ENCODE measurements at regions not wholly inside any gene's neighbourhood (a gene's known extent, or its start where the extent isn't known, plus 50 kb on each side); places are given as distances from the start of the nearest gene placed in this dataset.

DNA sequence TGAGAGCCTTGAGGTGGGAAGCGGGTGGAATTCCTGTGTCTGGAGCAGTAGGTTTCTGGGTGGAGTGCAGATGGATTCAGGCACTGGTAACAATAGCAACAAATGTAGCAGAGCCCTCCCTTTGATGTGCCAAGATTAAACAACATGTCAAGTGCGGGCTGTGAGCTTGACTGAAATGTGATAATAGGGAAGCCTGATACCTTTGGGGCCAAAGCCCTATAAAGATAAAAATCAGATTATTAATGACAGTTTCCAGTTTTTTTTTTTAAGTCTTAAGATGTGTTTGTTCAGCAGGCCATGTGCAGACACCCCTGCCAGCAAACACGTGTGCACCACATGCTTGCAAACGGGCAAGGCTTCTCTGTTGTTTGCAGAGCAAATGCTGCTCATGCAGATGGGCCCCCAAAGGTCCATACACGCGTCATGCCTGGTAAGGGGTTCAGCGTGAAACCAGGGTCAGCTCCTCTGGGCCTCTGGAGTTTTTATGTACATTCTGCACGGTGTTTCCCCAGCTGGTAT is 193.2 kb downstream of the GADD45G start:
- H3K9me3 ChIP-seq (ENCODE audit: low read depth, low read length): no peaks in the 10 kb centered on the region
- no peak overlapping the region for H3K4me3 ChIP-seq
- H3K27ac ChIP-seq: no peak overlapping the region
- H3K36me3 ChIP-seq (ENCODE audit: insufficient read depth, low read length): no peaks in the 10 kb centered on the region
- H3K9ac ChIP-seq (ENCODE audit: insufficient read length): no peak overlapping the region
- TF ChIP-seq EZH2 (IDR thresholded peaks at IDR 0.05): no peak
- TF ChIP-seq POLR2AphosphoS5 (IDR thresholded peaks at IDR 0.05; ENCODE audit: borderline replicate concordance, low read depth, low read length): no peak
- TF ChIP-seq FOXP2 (optimal IDR thresholded peaks at IDR 0.05; ENCODE audit: control extremely low read depth, extremely low read length, insufficient read depth): no peak
- DNase-seq (ENCODE audit: low read depth, low spot score): no peak

DNA sequence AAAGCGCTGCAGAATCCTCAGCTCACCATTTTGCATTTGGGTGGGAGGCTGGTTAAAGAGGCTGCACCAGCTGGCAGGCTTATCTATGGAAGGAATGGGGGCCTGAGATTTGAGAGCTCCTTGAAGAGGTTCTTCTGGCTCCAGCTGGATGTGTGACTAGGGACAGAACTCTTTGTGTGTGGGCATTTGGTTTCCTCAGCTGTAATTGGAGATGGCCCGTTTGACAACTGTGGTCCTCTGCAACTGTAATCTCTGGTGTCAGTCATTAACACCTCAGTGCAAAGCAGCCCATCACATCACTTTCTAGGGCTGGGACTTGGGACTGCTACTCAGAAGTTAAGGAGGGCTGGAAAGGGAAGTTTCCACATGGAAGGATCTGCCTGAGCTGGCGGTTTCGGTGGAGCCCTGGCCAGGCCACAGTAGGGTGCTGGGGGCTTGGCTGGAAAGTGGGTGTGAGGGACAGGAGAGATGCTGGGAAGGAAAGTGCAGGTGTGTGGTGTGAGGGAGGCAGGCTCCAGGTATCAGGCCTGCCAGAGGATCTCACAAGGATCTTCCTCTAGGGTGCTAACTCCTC is 193.8 kb downstream of the GADD45G start:
- no peak overlapping the region for H3K9ac ChIP-seq (ENCODE audit: insufficient read length)
- no peak overlapping the region for H3K4me3 ChIP-seq
- H3K9me3 ChIP-seq (ENCODE audit: low read depth, low read length): no peaks in the 10 kb centered on the region
- H3K36me3 ChIP-seq (ENCODE audit: insufficient read depth, low read length): no peaks in the 10 kb centered on the region
- no peak overlapping the region for H3K27ac ChIP-seq
- DNase-seq (ENCODE audit: low read depth, low spot score): no peak
- TF ChIP-seq EZH2 (IDR thresholded peaks at IDR 0.05) (no peak), POLR2AphosphoS5 (IDR thresholded peaks at IDR 0.05; ENCODE audit: borderline replicate concordance, low read depth, low read length) (no peak)

DNA sequence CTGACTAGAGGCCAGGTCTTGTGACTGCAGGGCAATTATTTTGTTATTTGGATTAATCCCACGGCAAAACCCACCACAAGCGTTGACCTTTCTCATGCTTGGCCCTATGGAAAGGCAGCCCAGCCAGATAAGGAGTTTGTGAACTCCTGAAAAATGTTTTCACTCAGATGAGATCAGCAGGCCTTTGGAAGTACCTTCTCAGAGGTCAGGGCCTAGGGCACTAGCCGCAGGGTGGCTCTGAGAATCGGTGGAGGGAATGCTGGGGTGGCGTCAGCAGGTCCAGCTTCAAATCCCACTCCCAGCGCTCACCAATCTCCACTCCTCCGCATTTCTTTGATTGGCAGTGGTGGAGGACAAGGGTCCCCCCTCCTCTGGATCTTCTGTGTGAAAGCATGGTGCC is 194.4 kb downstream of the GADD45G start:
- no peaks in the 10 kb centered on the region for H3K36me3 ChIP-seq (ENCODE audit: insufficient read depth, low read length)
- H3K27ac ChIP-seq: no peak overlapping the region
- no peak for DNase-seq (ENCODE audit: low read depth, low spot score)
- H3K9me3 ChIP-seq (ENCODE audit: low read depth, low read length): no peaks in the 10 kb centered on the region
- TF ChIP-seq EZH2 (IDR thresholded peaks at IDR 0.05) (no peak), FOXP2 (optimal IDR thresholded peaks at IDR 0.05; ENCODE audit: control extremely low read depth, extremely low read length, insufficient read depth) (no peak), POLR2AphosphoS5 (IDR thresholded peaks at IDR 0.05; ENCODE audit: borderline replicate concordance, low read depth, low read length) (no peak)
- no peak overlapping the region for H3K4me3 ChIP-seq
- H3K9ac ChIP-seq (ENCODE audit: insufficient read length): no peak overlapping the region

DNA sequence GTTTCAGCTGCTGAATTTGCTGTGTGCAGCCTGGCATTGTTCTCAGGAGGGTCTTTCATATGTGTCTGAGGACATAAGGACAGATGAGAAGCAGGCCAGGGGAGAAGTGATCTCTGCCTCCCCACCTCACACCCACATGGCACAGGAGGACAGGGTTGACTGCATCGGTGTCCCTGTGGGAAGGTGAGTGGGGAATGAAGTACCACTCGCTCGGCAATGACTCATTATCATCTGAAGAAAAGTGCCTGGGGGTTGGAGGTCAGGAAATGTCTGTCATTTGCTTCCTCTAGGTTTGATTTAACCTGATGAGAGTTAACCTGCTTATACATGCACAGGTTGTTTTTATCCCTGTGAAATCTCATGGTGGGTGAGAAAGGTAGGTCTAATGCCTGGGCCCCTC is 195.0 kb downstream of the GADD45G start:
- Histone ChIP-seq H3K4me3 (no peak overlapping the region), H3K27ac (no peak overlapping the region), H3K36me3 (ENCODE audit: insufficient read depth, low read length) (no peaks in the 10 kb centered on the region), H3K9ac (ENCODE audit: insufficient read length) (no peak overlapping the region), H3K9me3 (ENCODE audit: low read depth, low read length) (no peaks in the 10 kb centered on the region)
- no peak for TF ChIP-seq EZH2 (IDR thresholded peaks at IDR 0.05)
- no peak for TF ChIP-seq FOXP2 (optimal IDR thresholded peaks at IDR 0.05; ENCODE audit: control extremely low read depth, extremely low read length, insufficient read depth)
- no peak for TF ChIP-seq POLR2AphosphoS5 (IDR thresholded peaks at IDR 0.05; ENCODE audit: borderline replicate concordance, low read depth, low read length)
- no peak for DNase-seq (ENCODE audit: low read depth, low spot score)

DNA sequence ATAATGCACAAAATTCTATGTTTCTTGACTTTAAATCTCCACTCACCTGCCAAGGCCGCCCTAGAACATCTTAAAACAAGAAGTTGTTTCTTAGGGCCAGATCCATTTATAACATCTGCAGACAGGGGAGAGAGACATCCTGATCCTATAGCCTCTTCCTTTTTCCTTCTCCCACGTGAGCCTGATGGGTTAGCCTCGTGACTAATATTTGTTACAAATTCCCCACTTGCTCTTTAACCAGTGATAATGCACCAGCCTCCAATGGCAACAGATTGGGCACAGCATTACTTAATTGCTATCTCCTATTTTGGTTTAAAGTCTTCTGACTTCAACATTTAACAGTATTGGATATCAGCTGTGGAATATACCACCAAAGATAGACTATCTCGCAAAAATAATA is 196.5 kb downstream of the GADD45G start:
- TF ChIP-seq FOXP2 (optimal IDR thresholded peaks at IDR 0.05; ENCODE audit: control extremely low read depth, extremely low read length, insufficient read depth): no peak
- no peak for TF ChIP-seq POLR2AphosphoS5 (IDR thresholded peaks at IDR 0.05; ENCODE audit: borderline replicate concordance, low read depth, low read length)
- no peak for TF ChIP-seq EZH2 (IDR thresholded peaks at IDR 0.05)
- H3K27ac ChIP-seq: no peak overlapping the region
- H3K36me3 ChIP-seq (ENCODE audit: insufficient read depth, low read length): no peaks in the 10 kb centered on the region
- H3K9ac ChIP-seq (ENCODE audit: insufficient read length): no peak overlapping the region
- no peak for DNase-seq (ENCODE audit: low read depth, low spot score)
- H3K9me3 ChIP-seq (ENCODE audit: low read depth, low read length): no peaks in the 10 kb centered on the region
- H3K4me3 ChIP-seq: no peak overlapping the region

DNA sequence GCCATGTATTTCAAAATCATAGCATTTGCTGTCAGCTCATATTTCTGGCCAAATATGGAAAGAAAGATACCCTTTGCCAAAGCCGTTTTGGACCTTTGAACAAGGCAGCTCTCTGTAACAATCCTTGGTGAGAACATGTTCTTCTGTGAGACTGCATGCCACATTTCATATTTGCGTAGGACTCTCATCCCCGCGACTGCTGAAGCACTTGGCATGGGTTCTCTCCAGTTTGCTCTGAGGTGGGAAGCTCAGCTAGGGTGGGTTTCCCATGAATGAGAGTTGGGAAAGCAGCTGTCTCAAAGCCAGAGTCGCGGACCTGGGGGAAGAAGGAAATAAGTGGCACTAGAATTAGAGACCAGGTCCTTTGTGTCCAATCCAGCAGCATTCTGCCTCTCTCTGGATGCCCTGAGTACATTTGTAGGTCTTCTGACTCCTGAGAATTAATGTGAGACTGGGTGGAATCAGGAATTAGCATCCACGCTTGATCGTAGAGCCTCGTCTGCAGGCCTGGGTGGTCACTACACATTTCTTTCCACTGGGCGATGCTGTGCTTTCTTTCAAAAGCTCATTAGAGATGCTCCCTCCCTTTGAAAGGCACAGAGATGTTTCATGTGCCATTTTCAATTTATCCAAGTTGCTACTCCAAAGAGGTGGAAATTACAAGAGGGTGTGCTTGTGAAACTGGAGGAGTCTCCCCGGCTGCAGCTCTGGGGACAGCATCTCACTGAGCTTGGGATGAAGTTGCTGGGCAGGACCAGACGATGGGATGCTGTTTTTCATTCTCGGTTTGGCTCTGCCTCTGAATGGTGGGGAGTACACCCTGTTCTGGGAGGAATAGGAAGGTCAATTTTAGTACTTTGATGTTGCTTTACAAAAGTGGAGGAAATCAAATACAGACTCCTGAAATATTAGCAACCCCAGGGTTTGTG is 197.2 kb downstream of the GADD45G start:
- Histone ChIP-seq H3K9me3 (ENCODE audit: low read depth, low read length) (no peaks in the 10 kb centered on the region), H3K36me3 (ENCODE audit: insufficient read depth, low read length) (no peaks in the 10 kb centered on the region), H3K27ac (no peak overlapping the region), H3K4me3 (no peak overlapping the region), H3K9ac (ENCODE audit: insufficient read length) (no peak overlapping the region)
- TF ChIP-seq FOXP2 (optimal IDR thresholded peaks at IDR 0.05; ENCODE audit: control extremely low read depth, extremely low read length, insufficient read depth): no peak
- no peak for TF ChIP-seq POLR2AphosphoS5 (IDR thresholded peaks at IDR 0.05; ENCODE audit: borderline replicate concordance, low read depth, low read length)
- no peak for DNase-seq (ENCODE audit: low read depth, low spot score)

DNA sequence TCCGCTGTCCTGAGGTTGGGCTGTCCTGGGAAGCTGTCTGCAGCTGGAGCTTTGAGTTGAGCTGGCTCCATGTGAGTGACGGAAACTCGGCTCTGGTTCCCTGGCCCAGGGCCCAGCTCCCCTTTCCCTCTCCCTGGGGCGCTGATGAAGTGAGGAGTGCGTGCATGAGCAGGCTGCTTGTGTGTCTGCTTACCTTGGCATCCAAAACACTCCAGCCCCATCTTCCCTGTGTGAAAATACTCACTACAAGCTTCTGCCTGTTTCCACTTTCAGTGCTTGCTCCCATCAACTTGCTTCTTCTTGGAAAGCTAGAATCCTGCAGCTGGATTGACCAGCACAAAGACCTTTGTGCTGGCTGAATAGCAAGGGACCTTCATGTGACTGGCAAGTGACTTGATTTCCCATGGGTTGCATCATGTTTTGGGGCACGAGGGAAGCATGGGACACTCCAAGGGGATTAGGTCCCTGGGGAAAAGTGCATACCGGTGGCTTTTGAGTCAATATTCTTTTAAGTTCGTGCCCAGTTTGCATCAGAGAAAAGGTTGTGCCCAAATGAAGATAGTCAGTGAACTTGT is 198.1 kb downstream of the GADD45G start:
- no peak overlapping the region for H3K9ac ChIP-seq (ENCODE audit: insufficient read length)
- no peak overlapping the region for H3K27ac ChIP-seq
- no peak for TF ChIP-seq FOXP2 (optimal IDR thresholded peaks at IDR 0.05; ENCODE audit: control extremely low read depth, extremely low read length, insufficient read depth)
- no peak for TF ChIP-seq EZH2 (IDR thresholded peaks at IDR 0.05)
- TF ChIP-seq POLR2AphosphoS5 (IDR thresholded peaks at IDR 0.05; ENCODE audit: borderline replicate concordance, low read depth, low read length): no peak
- H3K9me3 ChIP-seq (ENCODE audit: low read depth, low read length): no peaks in the 10 kb centered on the region
- no peak overlapping the region for H3K4me3 ChIP-seq
- no peak for DNase-seq (ENCODE audit: low read depth, low spot score)
- no peaks in the 10 kb centered on the region for H3K36me3 ChIP-seq (ENCODE audit: insufficient read depth, low read length)

DNA sequence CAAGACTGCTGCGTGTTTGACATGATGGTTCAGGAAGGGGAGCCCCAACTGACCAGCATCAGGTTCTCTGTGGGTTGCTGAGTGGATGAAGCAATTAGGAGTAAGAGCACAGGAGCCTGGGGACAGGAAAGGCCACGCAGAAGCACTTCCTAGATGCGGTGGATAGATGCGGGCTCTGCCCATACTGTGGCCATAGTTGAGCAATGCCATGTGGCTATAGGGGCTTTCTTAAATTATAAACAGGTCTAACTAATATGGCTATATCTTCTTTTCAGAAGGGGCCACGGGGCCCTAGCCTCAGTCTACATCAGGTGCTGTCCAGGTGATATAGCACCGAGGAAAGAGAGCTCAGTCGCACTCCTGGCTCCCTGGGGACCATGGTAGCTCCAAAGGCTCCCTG is 198.6 kb downstream of the GADD45G start:
- TF ChIP-seq EZH2 (IDR thresholded peaks at IDR 0.05) (no peak), POLR2AphosphoS5 (IDR thresholded peaks at IDR 0.05; ENCODE audit: borderline replicate concordance, low read depth, low read length) (no peak), FOXP2 (optimal IDR thresholded peaks at IDR 0.05; ENCODE audit: control extremely low read depth, extremely low read length, insufficient read depth) (no peak)
- Histone ChIP-seq H3K9ac (ENCODE audit: insufficient read length) (no peak overlapping the region), H3K27ac (no peak overlapping the region), H3K4me3 (no peak overlapping the region), H3K9me3 (ENCODE audit: low read depth, low read length) (no peaks in the 10 kb centered on the region), H3K36me3 (ENCODE audit: insufficient read depth, low read length) (no peaks in the 10 kb centered on the region)
- no peak for DNase-seq (ENCODE audit: low read depth, low spot score)
